Neural progenitor cell (in vitro differentiated cells): ENCODE measurements at regions not wholly inside any gene's neighbourhood (a gene's known extent, or its start where the extent isn't known, plus 50 kb on each side); places are given as distances from the start of the nearest gene placed in this dataset.

ENCODE experiments used
- DNase-seq: peaks from one replicate; pipeline ENCODE4 v3.0.0-alpha.2; 2016; ENCODE audit warnings: low spot score
- H2AFZ ChIP-seq: fragments of 200-600 bp; sonication (generic); replicated peaks from 2 replicates; pipeline ENCODE4 v1.6.1; 2016; ENCODE audit warnings: antibody characterized with exemption
- H3F3A ChIP-seq: fragments of 200-600 bp; sonication (generic); 2 replicates; pipeline ENCODE4 v1.6.1; 2016; ENCODE audit warnings: antibody characterized with exemption, low read depth
- H3K27ac ChIP-seq: fragments of 200-600 bp; sonication (generic); 2 replicates; pipeline ENCODE4 v1.5.1; 2016; ENCODE audit warnings: mild to moderate bottlenecking
- H3K27me3 ChIP-seq: fragments of 200-600 bp; sonication (generic); 2 replicates; pipeline ENCODE4 v1.6.1; 2016; ENCODE audit warnings: mild to moderate bottlenecking, moderate library complexity
- H3K36me3 ChIP-seq: fragments of 200-600 bp; sonication (generic); 2 replicates; pipeline ENCODE4 v1.5.1; 2016
- H3K4me1 ChIP-seq: fragments of 200-600 bp; sonication (generic); 2 replicates; pipeline ENCODE4 v1.6.1; 2016; ENCODE audit warnings: mixed run types
- H3K4me2 ChIP-seq: fragments of 200-600 bp; sonication (generic); 2 replicates; pipeline ENCODE4 v1.6.1; 2016
- H3K4me3 ChIP-seq: fragments of 200-600 bp; sonication (generic); 2 replicates; pipeline ENCODE4 v1.5.1; 2016
- H3K79me2 ChIP-seq: fragments of 200-600 bp; sonication (generic); 2 replicates; pipeline ENCODE4 v1.6.1; 2016; ENCODE audit warnings: low read depth
- H3K9ac ChIP-seq: fragments of 200-600 bp; sonication (generic); 2 replicates; pipeline ENCODE4 v1.6.1; 2016
- H3K9me3 ChIP-seq: fragments of 200-600 bp; sonication (generic); 2 replicates; pipeline ENCODE4 v1.5.1; 2016; ENCODE audit warnings: low read depth
- H4K20me1 ChIP-seq: fragments of 200-600 bp; sonication (generic); 2 replicates; pipeline ENCODE4 v1.6.1; 2016; ENCODE audit warnings: low read depth
- H3K27ac Mint-ChIP-seq: 3 replicates; pipeline ENCODE4 v1.8.0; 2021; ENCODE audit warnings: mixed read lengths
- H3K27me3 Mint-ChIP-seq: 2 replicates; pipeline ENCODE4 v1.8.0; 2022; ENCODE audit warnings: low read depth, mild to moderate bottlenecking, inconsistent platforms, moderate library complexity, mixed read lengths; ENCODE audit not compliant: insufficient read depth
- H3K36me3 Mint-ChIP-seq: 3 replicates; pipeline ENCODE4 v1.8.0; 2021; ENCODE audit warnings: mixed read lengths
- H3K4me1 Mint-ChIP-seq: 3 replicates; pipeline ENCODE4 v1.8.0; 2021; ENCODE audit warnings: mixed read lengths
- H3K4me3 Mint-ChIP-seq: 3 replicates; pipeline ENCODE4 v1.8.0; 2021; ENCODE audit warnings: mild to moderate bottlenecking, moderate library complexity, mixed read lengths
- H3K9me3 Mint-ChIP-seq: 3 replicates; pipeline ENCODE4 v1.8.0; 2020; ENCODE audit warnings: mixed read lengths
- CTCF ChIP-seq: fragments of 200-600 bp; sonication (generic); IDR thresholded peaks from 2 replicates; pipeline ENCODE4 v1.5.1; 2017; ENCODE audit warnings: antibody characterized with exemption, mild to moderate bottlenecking
- EZH2 ChIP-seq: fragments of 200-600 bp; sonication (generic); IDR thresholded peaks from 2 replicates; pipeline ENCODE4 v1.6.1; 2017; ENCODE audit warnings: antibody characterized with exemption, mild to moderate bottlenecking, moderate library complexity
- EZH2phosphoT487 ChIP-seq: fragments of 200-600 bp; sonication (generic); IDR thresholded peaks from 2 replicates; pipeline ENCODE4 v1.6.1; 2017; ENCODE audit warnings: antibody characterized with exemption

GRCh38 chr3:34247401-34247800, 449.0 kb downstream of the PDCD6IP start:
- peaks cover 3% of the 10 kb centered on the region for H3K27me3 Mint-ChIP-seq
- no peak overlapping the region for H3K27ac Mint-ChIP-seq
- peaks cover 8% of the 10 kb centered on the region for H3K4me1 Mint-ChIP-seq
- no peaks in the 10 kb centered on the region for H3K9me3 ChIP-seq
- no peaks in the 10 kb centered on the region for H3F3A ChIP-seq
- no peak overlapping the region for H3K4me3 ChIP-seq
- H3K4me1 ChIP-seq, result no peaks in the 10 kb centered on the region
- no peak overlapping the region for H3K4me3 Mint-ChIP-seq
- no peak overlapping the region for H3K4me2 ChIP-seq
- H3K36me3 ChIP-seq, result no peaks in the 10 kb centered on the region
- TF ChIP-seq EZH2 (no peak), CTCF (no peak), EZH2phosphoT487 (no peak)
- H3K27ac ChIP-seq, result no peak overlapping the region
- peaks cover 2% of the 10 kb centered on the region for H3K9me3 Mint-ChIP-seq
- no peaks in the 10 kb centered on the region for H3K36me3 Mint-ChIP-seq
- H3K79me2 ChIP-seq, result no peaks in the 10 kb centered on the region
- H3K27me3 ChIP-seq, result no peaks in the 10 kb centered on the region
- H4K20me1 ChIP-seq, result no peaks in the 10 kb centered on the region
- DNase-seq, result no peak
- H2AFZ ChIP-seq, result no peak overlapping the region
- H3K9ac ChIP-seq, result no peak overlapping the region

GRCh38 chr3:34248352-34248751, 449.9 kb downstream of the PDCD6IP start:
- Histone ChIP-seq H3K79me2 (no peaks in the 10 kb centered on the region), H3K9ac (no peak overlapping the region), H4K20me1 (no peaks in the 10 kb centered on the region), H3F3A (no peaks in the 10 kb centered on the region), H2AFZ (no peak overlapping the region), H3K36me3 (no peaks in the 10 kb centered on the region), H3K27me3 (no peaks in the 10 kb centered on the region), H3K9me3 (no peaks in the 10 kb centered on the region), H3K27ac (no peak overlapping the region), H3K4me1 (no peaks in the 10 kb centered on the region), H3K4me2 (no peak overlapping the region), H3K4me3 (no peak overlapping the region)
- TF ChIP-seq EZH2phosphoT487, result no peak
- TF ChIP-seq EZH2, result no peak
- no peak for TF ChIP-seq CTCF
- Mint-ChIP-seq H3K27ac (peak overlapping the region; percentile 59), H3K27me3 (peaks cover 2% of the 10 kb centered on the region), H3K36me3 (no peaks in the 10 kb centered on the region), H3K9me3 (peaks cover 4% of the 10 kb centered on the region), H3K4me3 (no peak overlapping the region), H3K4me1 (peaks cover 10% of the 10 kb centered on the region)
- DNase-seq, result no peak

- TF ChIP-seq CTCF (no peak), EZH2phosphoT487 (no peak), EZH2 (no peak)
- Histone ChIP-seq H2AFZ (no peak overlapping the region), H4K20me1 (no peaks in the 10 kb centered on the region), H3K27me3 (no peaks in the 10 kb centered on the region), H3K27ac (no peak overlapping the region), H3K36me3 (no peaks in the 10 kb centered on the region), H3K4me1 (peaks cover 30% of the 10 kb centered on the region), H3K4me2 (peak overlapping the region; percentile 34), H3F3A (no peaks in the 10 kb centered on the region), H3K9ac (no peak overlapping the region), H3K9me3 (no peaks in the 10 kb centered on the region), H3K79me2 (no peaks in the 10 kb centered on the region), H3K4me3 (no peak overlapping the region)
- peaks cover 7% of the 10 kb centered on the region for H3K27me3 Mint-ChIP-seq
- H3K36me3 Mint-ChIP-seq, result no peaks in the 10 kb centered on the region
- peaks cover 54% of the 10 kb centered on the region for H3K4me1 Mint-ChIP-seq
- peak overlapping the region; percentile 34 for H3K27ac Mint-ChIP-seq
- peak; percentile 58 for DNase-seq
- H3K4me3 Mint-ChIP-seq, result no peak overlapping the region
- peaks cover 3% of the 10 kb centered on the region for H3K9me3 Mint-ChIP-seq
These were observed 455.9 kb downstream of the PDCD6IP start for GRCh38 chr3:34254285-34254684.

GRCh38 chr3:34256021-34256420, 457.6 kb downstream of the PDCD6IP start:
- no peak for TF ChIP-seq EZH2phosphoT487
- TF ChIP-seq CTCF, result no peak
- TF ChIP-seq EZH2, result no peak
- Histone ChIP-seq H4K20me1 (no peaks in the 10 kb centered on the region), H3K79me2 (no peaks in the 10 kb centered on the region), H3K4me3 (no peak overlapping the region), H3K36me3 (no peaks in the 10 kb centered on the region), H3K9me3 (no peaks in the 10 kb centered on the region), H3K9ac (no peak overlapping the region), H3F3A (no peaks in the 10 kb centered on the region), H3K27me3 (no peaks in the 10 kb centered on the region), H2AFZ (no peak overlapping the region), H3K4me2 (no peak overlapping the region), H3K4me1 (peaks cover 30% of the 10 kb centered on the region), H3K27ac (no peak overlapping the region)
- H3K4me1 Mint-ChIP-seq, result peaks cover 66% of the 10 kb centered on the region
- H3K27ac Mint-ChIP-seq, result peak overlapping the region; percentile 95
- DNase-seq, result no peak
- H3K4me3 Mint-ChIP-seq, result peak overlapping the region; percentile 13
- peaks cover 3% of the 10 kb centered on the region for H3K9me3 Mint-ChIP-seq
- no peaks in the 10 kb centered on the region for H3K36me3 Mint-ChIP-seq
- peaks cover 7% of the 10 kb centered on the region for H3K27me3 Mint-ChIP-seq
